Endothelial cell of umbilical vein (primary cell): ENCODE measurements at regions not wholly inside any gene's neighbourhood (a gene's known extent, or its start where the extent isn't known, plus 50 kb on each side); places are given as distances from the start of the nearest gene placed in this dataset.

Experiments
- BruUV-seq: library from RNA; stranded (reverse); fragments of 400-500 nt; replicated peaks from 2 replicates; lab custom pipeline; 2021; lab: Mats Ljungman, UMichigan
- CTCF ChIA-PET: fragments of 300-600, 350-600 bp; sonication (Branson Sonifier 250); formaldehyde crosslinking; loops from one replicate; lab custom pipeline; 2021; ENCODE audit warnings: antibody characterized with exemption, inconsistent platforms; lab: Charles Lee
- POLR2A ChIA-PET: fragments of 300-600, 350-600 bp; sonication (Branson Sonifier 250); formaldehyde crosslinking; loops from one replicate; lab custom pipeline; 2021; ENCODE audit warnings: antibody characterized with exemption, inconsistent platforms; lab: Charles Lee
- DNase-seq: peaks from one replicate; pipeline ENCODE4 v3.0.0-alpha.2; 2011; ENCODE audit warnings: low read depth, low spot score
- FAIRE-seq: peaks from 2 replicates; lab custom pipeline; 2011; peaks lifted over from hg19 to GRCh38; lab: Jason Lieb, UNC
- H2AFZ ChIP-seq: 2 replicates; pipeline ENCODE4 v1.6.0; 2012; ENCODE audit warnings: low read depth, low read length, control low read depth, inconsistent platforms
- H3K27ac ChIP-seq: 2 replicates; pipeline ENCODE4 v1.5.1; 2011; ENCODE audit warnings: low read depth, mild to moderate bottlenecking, control low read depth, low read length, moderate library complexity; ENCODE audit not compliant: insufficient read depth
- H3K27me3 ChIP-seq, 2 experiments: 2 replicates each; pipeline versions ENCODE4 v1.6.0 to v1.6.1; 2011; ENCODE audit warnings: low read length in 2 of 2, mixed read lengths in 1 of 2; ENCODE audit not compliant: control insufficient read depth in 2 of 2, insufficient read depth in 2 of 2
- H3K36me3 ChIP-seq, 2 experiments: 2 replicates in 1 of 2; 3 replicates in 1 of 2; pipeline ENCODE4 v1.5.1; 2011; ENCODE audit warnings: low read length in 2 of 2, mild to moderate bottlenecking in 1 of 2, moderate library complexity in 1 of 2; ENCODE audit not compliant: control insufficient read depth in 2 of 2, insufficient read depth in 2 of 2; ENCODE audit errors: extremely low read depth in 1 of 2
- H3K4me1 ChIP-seq: 3 replicates; pipeline ENCODE4 v1.5.1; 2011; ENCODE audit warnings: mild to moderate bottlenecking, low read length; ENCODE audit not compliant: control insufficient read depth, insufficient read depth; ENCODE audit errors: extremely low read depth
- H3K4me2 ChIP-seq: 2 replicates; pipeline ENCODE4 v1.6.1; 2011; ENCODE audit warnings: low read length, control low read depth, mixed read lengths; ENCODE audit not compliant: insufficient read depth
- H3K4me3 ChIP-seq, 3 experiments: fragments of 200-600 bp in 1 of 3; sonication (generic), shearing (Covaris generic) in 1 of 3; replicated peaks in 1 of 3; 2 replicates each; pipeline ENCODE4 v1.5.1; 2011 to 2016; ENCODE audit warnings: control low read depth in 3 of 3, low read length in 3 of 3, mild to moderate bottlenecking in 2 of 3, inconsistent platforms in 1 of 3, low read depth in 1 of 3, moderate library complexity in 1 of 3; ENCODE audit not compliant: insufficient read depth in 1 of 3
- H3K79me2 ChIP-seq: 2 replicates; pipeline ENCODE4 v1.6.0; 2012; ENCODE audit warnings: low read length, inconsistent platforms; ENCODE audit not compliant: control insufficient read depth, insufficient read depth
- H3K9ac ChIP-seq: replicated peaks from 2 replicates; pipeline ENCODE3; 2011; ENCODE audit warnings: low read length, control low read depth; ENCODE audit not compliant: insufficient read depth; ENCODE audit errors: extremely low read depth
- H3K9me1 ChIP-seq: replicated peaks from 3 replicates; pipeline ENCODE4 v1.6.0; 2011; ENCODE audit warnings: mild to moderate bottlenecking, low read length; ENCODE audit not compliant: control insufficient read depth, insufficient read depth; ENCODE audit errors: extremely low read depth
- H3K9me3 ChIP-seq: replicated peaks from 2 replicates; pipeline ENCODE4 v1.5.1; 2012; ENCODE audit warnings: low read length, inconsistent platforms; ENCODE audit not compliant: control insufficient read depth, insufficient read depth
- H4K20me1 ChIP-seq: replicated peaks from 2 replicates; pipeline ENCODE3; 2011; ENCODE audit warnings: mild to moderate bottlenecking, low read length; ENCODE audit not compliant: control insufficient read depth, insufficient read depth; ENCODE audit errors: extremely low read depth
- CTCF ChIP-seq, 2 donors: IDR thresholded peaks; 1 replicate in 1 of 2; 2 replicates in 1 of 2; pipeline ENCODE4 v1.5.1; 2011; ENCODE audit warnings: low read length in 2 of 2, mild to moderate bottlenecking in 2 of 2, moderate library complexity in 2 of 2, control low read depth in 1 of 2, inconsistent platforms in 1 of 2, low read depth in 1 of 2; ENCODE audit not compliant: insufficient read depth in 1 of 2; ENCODE audit errors: extremely low read depth in 1 of 2
- EZH2 ChIP-seq: IDR thresholded peaks from 2 replicates; pipeline ENCODE4 v1.6.1; 2012; ENCODE audit warnings: borderline replicate concordance, low read depth, mild to moderate bottlenecking, moderate library complexity, low read length, inconsistent platforms; ENCODE audit not compliant: severe bottlenecking
- FOS ChIP-seq: IDR thresholded peaks from 2 replicates; pipeline ENCODE4 v1.6.1; 2011; ENCODE audit warnings: mild to moderate bottlenecking, low read length, moderate library complexity, borderline replicate concordance; ENCODE audit not compliant: insufficient read depth
- GATA2 ChIP-seq: IDR thresholded peaks from 2 replicates; pipeline ENCODE4 v1.7.0; 2011; ENCODE audit warnings: low read depth, mild to moderate bottlenecking, moderate library complexity, mixed read lengths, low read length; ENCODE audit not compliant: insufficient read length, insufficient read depth
- JUN ChIP-seq: IDR thresholded peaks from 2 replicates; pipeline ENCODE4 v1.6.1; 2011; ENCODE audit warnings: borderline replicate concordance, low read depth; ENCODE audit not compliant: insufficient read length, insufficient read depth
- MAX ChIP-seq: IDR thresholded peaks from 2 replicates; pipeline ENCODE4 v1.6.1; 2011; ENCODE audit not compliant: insufficient read depth, insufficient read length
- MYC ChIP-seq: IDR thresholded peaks from one replicate; pipeline ENCODE4 v1.6.1; 2011; ENCODE audit warnings: mild to moderate bottlenecking, low read depth, low read length
- POLR2A ChIP-seq: IDR thresholded peaks from 2 replicates; pipeline ENCODE4 v1.6.1; 2012; ENCODE audit warnings: low read depth, mild to moderate bottlenecking, control low read depth, low read length
- POLR2AphosphoS5 ChIP-seq: IDR thresholded peaks from 2 replicates; pipeline ENCODE4 v1.6.1; 2012; ENCODE audit warnings: low read depth, mild to moderate bottlenecking, control low read depth, low read length, moderate library complexity; ENCODE audit not compliant: insufficient read depth
- dilution Hi-C: fragments of 300-500 bp; cut with MboI; formaldehyde crosslinking; loops from one replicate; pipeline ENCODE4 v1.15.0; 2019; ENCODE audit warnings: low sequenced_read_pairs; ENCODE audit not compliant: extremely low pct_ligation_motif_present
- intact Hi-C: fragments of 100-400 bp; cut with micrococcal nuclease; formaldehyde crosslinking; loops from one replicate; pipeline ENCODE4 v1.10.0; 2022

- ChIA-PET CTCF (no interaction called here), POLR2A (interaction anchor here (0.6 kb wide), 1 partner anchor 165 kb away, joined by 3 read pairs; no protein-coding TSS in a partner anchor)
- H3K9ac ChIP-seq: no peak overlapping the region
- H3K4me3 ChIP-seq: no peak overlapping the region
- no peaks in the 10 kb centered on the region for H3K79me2 ChIP-seq
- FAIRE-seq (no peak), DNase-seq (no peak)
- H2AFZ ChIP-seq: no peak overlapping the region
- dilution Hi-C loops: no loop called here
- no peaks in the 10 kb centered on the region for H3K9me3 ChIP-seq
- no TSS peak for BruUV-seq
- H3K9me1 ChIP-seq: no peaks in the 10 kb centered on the region
- no peaks in the 10 kb centered on the region for H4K20me1 ChIP-seq
- H3K27ac ChIP-seq: no peak overlapping the region
- TF ChIP-seq JUN (no peak), EZH2 (no peak), MAX (no peak), MYC (no peak), POLR2A (no peak), POLR2AphosphoS5 (no peak), CTCF (IDR thresholded peaks at IDR 0.05; ENCODE audit: extremely low read depth in 1 of 2, insufficient read depth in 1 of 2, low read depth in 1 of 2, low read length in 2 of 2) (no peak), FOS (no peak), GATA2 (no peak)
- intact Hi-C loops: no loop called here
- H3K4me1 ChIP-seq: no peaks in the 10 kb centered on the region
- peaks cover 0 to 2% of the 10 kb centered on the region in 2 experiments for H3K27me3 ChIP-seq
- H3K4me2 ChIP-seq: no peak overlapping the region
- H3K36me3 ChIP-seq: no peaks in the 10 kb centered on the region
Measured at GRCh38 chr2:216996279-216996845, 136.5 kb upstream of the TNP1 start.
